SK-N-SH treated with all-trans-retinoic acid at 6 μM for 48 hours (cell line): ENCODE measurements at regions not wholly inside any gene's neighbourhood (a gene's known extent, or its start where the extent isn't known, plus 50 kb on each side); places are given as distances from the start of the nearest gene placed in this dataset.

Experiments used
- ATAC-seq: fragments of 200-7000 bp; cut with Tn5 transposase; 3 replicates; pipeline ENCODE4 v1.9.1; 2020; ENCODE audit warnings: mild to moderate bottlenecking, moderate library complexity
- ARNTL ChIP-seq: fragments of 450-650 bp; formaldehyde crosslinking; IDR thresholded peaks from 2 replicates; pipeline ENCODE4 v1.5.0; 2020; ENCODE audit warnings: low read depth, mild to moderate bottlenecking, moderate library complexity, borderline replicate concordance
- BACH2 ChIP-seq: fragments of 250-450 bp; sonication (Bioruptor Pico); IDR thresholded peaks from 2 replicates; pipeline ENCODE4 v1.9.0; 2021; ENCODE audit warnings: mild to moderate bottlenecking, borderline replicate concordance
- CSDC2 ChIP-seq: fragments of 250-450 bp; sonication (Bioruptor Pico); IDR thresholded peaks from 2 replicates; pipeline ENCODE4 v1.5.0; 2020; ENCODE audit warnings: mild to moderate bottlenecking, moderate library complexity
- ESRRG ChIP-seq: fragments of 250-450 bp; sonication (Bioruptor Pico); IDR thresholded peaks from 2 replicates; pipeline ENCODE4 v1.6.1; 2021; ENCODE audit warnings: mild to moderate bottlenecking
- GLIS3 ChIP-seq: fragments of 250-450 bp; sonication (Bioruptor Pico); IDR thresholded peaks from 2 replicates; pipeline ENCODE4 v1.5.0; 2020; ENCODE audit warnings: mild to moderate bottlenecking, moderate library complexity
- ISL1 ChIP-seq: fragments of 250-450 bp; sonication (Bioruptor Pico); IDR thresholded peaks from 2 replicates; pipeline ENCODE4 v2.1.2; 2022; ENCODE audit warnings: mild to moderate bottlenecking, moderate library complexity
- PPARA ChIP-seq: fragments of 250-450 bp; sonication (Bioruptor Pico); IDR thresholded peaks from 2 replicates; pipeline ENCODE4 v1.5.0; 2020; ENCODE audit warnings: mild to moderate bottlenecking, borderline replicate concordance
- RARB ChIP-seq: fragments of 250-450 bp; sonication (Bioruptor Pico); IDR thresholded peaks from 2 replicates; pipeline ENCODE4 v1.8.0; 2021; ENCODE audit warnings: mild to moderate bottlenecking, moderate library complexity
- SNAI2 ChIP-seq: fragments of 250-450 bp; sonication (Bioruptor Pico); IDR thresholded peaks from 2 replicates; pipeline ENCODE4 v1.5.0; 2020; ENCODE audit warnings: mild to moderate bottlenecking, moderate library complexity
- TCF4 ChIP-seq: fragments of 250-450 bp; sonication (Bioruptor Pico); IDR thresholded peaks from 2 replicates; pipeline ENCODE4 v1.8.0; 2021; ENCODE audit warnings: mild to moderate bottlenecking, moderate library complexity, borderline replicate concordance
- TOX ChIP-seq: fragments of 250-450 bp; sonication (Bioruptor Pico); IDR thresholded peaks from 2 replicates; pipeline ENCODE4 v1.8.0; 2021; ENCODE audit warnings: mild to moderate bottlenecking, moderate library complexity, borderline replicate concordance
- ZC3H10 ChIP-seq: fragments of 250-450 bp; sonication (Bioruptor Pico); IDR thresholded peaks from 2 replicates; pipeline ENCODE4 v1.5.1; 2021; ENCODE audit warnings: mild to moderate bottlenecking, moderate library complexity
- ZFP3 ChIP-seq: fragments of 250-450 bp; sonication (Bioruptor Pico); IDR thresholded peaks from 2 replicates; pipeline ENCODE4 v1.5.0; 2020; ENCODE audit warnings: mild to moderate bottlenecking, moderate library complexity
- ZFP30 ChIP-seq: fragments of 450-650 bp; formaldehyde crosslinking; IDR thresholded peaks from 2 replicates; pipeline ENCODE4 v1.5.0; 2022; ENCODE audit warnings: mild to moderate bottlenecking, moderate library complexity
- ZNF8 ChIP-seq: fragments of 450-650 bp; formaldehyde crosslinking; IDR thresholded peaks from 2 replicates; pipeline ENCODE4 v1.5.0; 2020; ENCODE audit warnings: mild to moderate bottlenecking, moderate library complexity
- TF ChIP-seq, protein P1 (sequence below): fragments of 250-450 bp; sonication (Bioruptor Pico); IDR thresholded peaks from 2 replicates; pipeline ENCODE4 v1.5.1; 2020; ENCODE audit warnings: low read depth, mild to moderate bottlenecking, moderate library complexity
- TF ChIP-seq, protein P2 (sequence below): fragments of 250-450 bp; sonication (Bioruptor Pico); IDR thresholded peaks from 2 replicates; pipeline ENCODE4 v1.8.0; 2021; ENCODE audit warnings: low read depth, mild to moderate bottlenecking, moderate library complexity, borderline replicate concordance
- TF ChIP-seq, protein P3 (sequence below): fragments of 250-450 bp; sonication (Bioruptor Pico); IDR thresholded peaks from 2 replicates; pipeline ENCODE4 v1.5.1; 2021; ENCODE audit warnings: mild to moderate bottlenecking, moderate library complexity
- TF ChIP-seq, protein P4 (sequence below): fragments of 250-450 bp; sonication (Bioruptor Pico); IDR thresholded peaks from 2 replicates; pipeline ENCODE4 v1.8.0; 2020; ENCODE audit warnings: mild to moderate bottlenecking, moderate library complexity, borderline replicate concordance
- TF ChIP-seq, protein P5 (sequence below): fragments of 250-450 bp; sonication (Bioruptor Pico); IDR thresholded peaks from 2 replicates; pipeline ENCODE4 v1.5.0; 2020; ENCODE audit warnings: mild to moderate bottlenecking, moderate library complexity

DNA sequence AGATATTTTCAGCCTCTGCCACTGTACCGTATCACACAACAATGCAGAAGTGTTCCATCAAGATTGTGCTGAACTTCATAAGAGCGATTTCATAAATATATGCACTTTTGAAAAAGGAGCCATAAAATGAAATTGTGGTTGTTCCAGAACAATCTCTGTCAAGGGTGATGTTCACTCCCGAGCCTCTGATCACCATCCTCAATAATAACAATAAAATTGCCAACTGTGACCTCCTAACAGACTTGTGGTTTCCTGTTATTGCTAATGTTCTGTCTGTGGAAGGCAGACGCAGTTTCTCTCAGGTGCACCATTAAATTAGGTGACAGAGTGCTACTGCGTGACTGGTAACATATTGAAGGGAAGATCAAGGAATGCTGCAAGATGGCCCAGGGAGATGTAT is 383.7 kb downstream of the SOCS6 start (continued):
- TF ChIP-seq, protein P1, sequence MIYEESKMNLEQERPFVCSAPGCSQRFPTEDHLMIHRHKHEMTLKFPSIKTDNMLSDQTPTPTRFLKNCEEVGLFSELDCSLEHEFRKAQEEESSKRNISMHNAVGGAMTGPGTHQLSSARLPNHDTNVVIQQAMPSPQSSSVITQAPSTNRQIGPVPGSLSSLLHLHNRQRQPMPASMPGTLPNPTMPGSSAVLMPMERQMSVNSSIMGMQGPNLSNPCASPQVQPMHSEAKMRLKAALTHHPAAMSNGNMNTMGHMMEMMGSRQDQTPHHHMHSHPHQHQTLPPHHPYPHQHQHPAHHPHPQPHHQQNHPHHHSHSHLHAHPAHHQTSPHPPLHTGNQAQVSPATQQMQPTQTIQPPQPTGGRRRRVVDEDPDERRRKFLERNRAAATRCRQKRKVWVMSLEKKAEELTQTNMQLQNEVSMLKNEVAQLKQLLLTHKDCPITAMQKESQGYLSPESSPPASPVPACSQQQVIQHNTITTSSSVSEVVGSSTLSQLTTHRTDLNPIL (CRISPR knock-in tag): no peak
- TF ChIP-seq ZFP30 (CRISPR knock-in tag) (no peak), TCF4 (CRISPR knock-in tag) (no peak)

DNA sequence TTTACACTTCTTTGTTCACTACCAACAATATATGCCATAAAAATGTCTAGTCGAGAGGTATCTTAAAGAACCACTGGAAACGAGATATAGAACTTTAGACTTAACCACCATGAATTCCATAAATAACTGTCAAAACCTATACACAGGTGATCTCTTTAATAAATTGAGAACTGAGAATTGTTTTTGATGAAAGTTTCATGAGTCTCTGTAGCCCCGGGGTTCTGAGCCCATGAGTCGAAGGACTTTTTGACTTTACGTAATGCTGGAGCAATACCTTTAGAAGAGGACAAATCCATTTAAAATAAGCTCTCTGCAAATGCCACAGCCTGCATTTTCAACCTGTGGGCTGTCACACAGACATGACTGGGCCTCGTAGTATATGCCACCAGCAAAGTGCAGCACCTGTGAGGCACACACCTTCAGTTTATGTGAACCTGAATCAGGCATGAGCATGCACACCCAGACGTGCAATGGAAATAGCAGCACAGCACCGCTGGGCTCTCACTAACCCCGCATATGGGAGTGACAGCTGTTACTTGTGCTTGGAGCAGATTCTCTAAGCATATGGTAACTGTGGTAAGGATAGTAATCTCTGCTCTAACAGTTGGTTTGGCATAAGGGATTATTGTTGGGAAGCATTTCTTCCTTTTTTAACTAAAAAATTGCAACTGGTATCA is 383.2 kb downstream of the SOCS6 start:
- no peak for ATAC-seq
- TF ChIP-seq, protein P1 (CRISPR knock-in tag): no peak
- no peak for TF ChIP-seq PPARA
- no peak for TF ChIP-seq TOX (CRISPR knock-in tag)
- no peak for TF ChIP-seq ESRRG (CRISPR knock-in tag)
- no peak for TF ChIP-seq ISL1 (CRISPR knock-in tag)
- TF ChIP-seq ZFP3: no peak

DNA sequence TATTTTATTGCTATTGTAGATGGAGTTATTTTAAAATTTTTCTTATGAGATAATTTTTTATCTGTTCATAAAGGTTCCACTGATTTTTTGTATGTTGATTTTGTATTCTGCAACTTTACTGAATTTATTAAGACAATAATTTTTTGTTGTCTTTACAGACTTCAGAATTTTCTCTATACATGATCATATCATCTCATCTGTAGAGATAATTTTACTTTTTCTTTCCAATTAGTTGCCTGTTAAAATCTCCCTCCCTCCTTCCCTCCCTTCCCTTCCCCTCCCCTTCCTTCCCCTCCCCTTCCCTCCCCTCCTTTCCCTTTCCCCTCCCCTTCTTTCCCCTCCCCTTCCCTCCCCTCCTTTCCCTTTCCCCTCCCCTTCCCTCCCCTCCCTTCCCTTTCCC is 378.1 kb downstream of the SOCS6 start:
- TF ChIP-seq CSDC2 (no peak), ISL1 (CRISPR knock-in tag) (no peak), BACH2 (CRISPR knock-in tag) (no peak), TOX (CRISPR knock-in tag) (no peak)
- TF ChIP-seq, protein P2, sequence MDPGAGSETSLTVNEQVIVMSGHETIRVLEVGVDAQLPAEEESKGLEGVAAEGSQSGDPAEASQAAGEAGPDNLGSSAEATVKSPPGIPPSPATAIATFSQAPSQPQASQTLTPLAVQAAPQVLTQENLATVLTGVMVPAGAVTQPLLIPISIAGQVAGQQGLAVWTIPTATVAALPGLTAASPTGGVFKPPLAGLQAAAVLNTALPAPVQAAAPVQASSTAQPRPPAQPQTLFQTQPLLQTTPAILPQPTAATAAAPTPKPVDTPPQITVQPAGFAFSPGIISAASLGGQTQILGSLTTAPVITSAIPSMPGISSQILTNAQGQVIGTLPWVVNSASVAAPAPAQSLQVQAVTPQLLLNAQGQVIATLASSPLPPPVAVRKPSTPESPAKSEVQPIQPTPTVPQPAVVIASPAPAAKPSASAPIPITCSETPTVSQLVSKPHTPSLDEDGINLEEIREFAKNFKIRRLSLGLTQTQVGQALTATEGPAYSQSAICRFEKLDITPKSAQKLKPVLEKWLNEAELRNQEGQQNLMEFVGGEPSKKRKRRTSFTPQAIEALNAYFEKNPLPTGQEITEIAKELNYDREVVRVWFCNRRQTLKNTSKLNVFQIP: no peak
- TF ChIP-seq, protein P3, sequence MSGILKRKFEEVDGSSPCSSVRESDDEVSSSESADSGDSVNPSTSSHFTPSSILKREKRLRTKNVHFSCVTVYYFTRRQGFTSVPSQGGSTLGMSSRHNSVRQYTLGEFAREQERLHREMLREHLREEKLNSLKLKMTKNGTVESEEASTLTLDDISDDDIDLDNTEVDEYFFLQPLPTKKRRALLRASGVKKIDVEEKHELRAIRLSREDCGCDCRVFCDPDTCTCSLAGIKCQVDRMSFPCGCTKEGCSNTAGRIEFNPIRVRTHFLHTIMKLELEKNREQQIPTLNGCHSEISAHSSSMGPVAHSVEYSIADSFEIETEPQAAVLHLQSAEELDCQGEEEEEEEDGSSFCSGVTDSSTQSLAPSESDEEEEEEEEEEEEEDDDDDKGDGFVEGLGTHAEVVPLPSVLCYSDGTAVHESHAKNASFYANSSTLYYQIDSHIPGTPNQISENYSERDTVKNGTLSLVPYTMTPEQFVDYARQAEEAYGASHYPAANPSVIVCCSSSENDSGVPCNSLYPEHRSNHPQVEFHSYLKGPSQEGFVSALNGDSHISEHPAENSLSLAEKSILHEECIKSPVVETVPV (CRISPR knock-in tag): no peak
- ATAC-seq: no peak

DNA sequence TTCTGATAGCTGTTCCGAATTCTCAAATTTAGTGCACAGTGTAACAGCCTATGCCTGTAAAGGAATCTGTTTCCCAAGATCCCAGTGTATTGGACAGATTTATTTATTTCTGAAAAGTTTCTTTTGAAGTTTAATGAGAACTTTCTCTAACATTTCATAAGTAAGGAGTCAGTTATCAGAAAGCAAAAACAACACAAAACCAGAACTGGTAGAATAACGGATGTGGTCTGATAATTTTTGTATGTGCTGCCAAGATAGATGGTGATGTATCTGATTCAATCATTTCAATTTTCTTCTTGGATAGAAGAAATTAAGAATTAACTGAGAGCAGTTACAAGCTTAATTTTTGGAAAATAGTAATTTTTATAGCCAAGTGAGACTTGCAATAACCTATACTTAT is 374.3 kb downstream of the SOCS6 start:
- no peak for ATAC-seq
- TF ChIP-seq SNAI2 (CRISPR knock-in tag) (no peak), ZNF8 (no peak), ZFP3 (no peak), ZC3H10 (CRISPR knock-in tag) (no peak)
- TF ChIP-seq, protein P4, sequence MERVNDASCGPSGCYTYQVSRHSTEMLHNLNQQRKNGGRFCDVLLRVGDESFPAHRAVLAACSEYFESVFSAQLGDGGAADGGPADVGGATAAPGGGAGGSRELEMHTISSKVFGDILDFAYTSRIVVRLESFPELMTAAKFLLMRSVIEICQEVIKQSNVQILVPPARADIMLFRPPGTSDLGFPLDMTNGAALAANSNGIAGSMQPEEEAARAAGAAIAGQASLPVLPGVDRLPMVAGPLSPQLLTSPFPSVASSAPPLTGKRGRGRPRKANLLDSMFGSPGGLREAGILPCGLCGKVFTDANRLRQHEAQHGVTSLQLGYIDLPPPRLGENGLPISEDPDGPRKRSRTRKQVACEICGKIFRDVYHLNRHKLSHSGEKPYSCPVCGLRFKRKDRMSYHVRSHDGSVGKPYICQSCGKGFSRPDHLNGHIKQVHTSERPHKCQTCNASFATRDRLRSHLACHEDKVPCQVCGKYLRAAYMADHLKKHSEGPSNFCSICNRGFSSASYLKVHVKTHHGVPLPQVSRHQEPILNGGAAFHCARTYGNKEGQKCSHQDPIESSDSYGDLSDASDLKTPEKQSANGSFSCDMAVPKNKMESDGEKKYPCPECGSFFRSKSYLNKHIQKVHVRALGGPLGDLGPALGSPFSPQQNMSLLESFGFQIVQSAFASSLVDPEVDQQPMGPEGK (CRISPR knock-in tag): no peak

DNA sequence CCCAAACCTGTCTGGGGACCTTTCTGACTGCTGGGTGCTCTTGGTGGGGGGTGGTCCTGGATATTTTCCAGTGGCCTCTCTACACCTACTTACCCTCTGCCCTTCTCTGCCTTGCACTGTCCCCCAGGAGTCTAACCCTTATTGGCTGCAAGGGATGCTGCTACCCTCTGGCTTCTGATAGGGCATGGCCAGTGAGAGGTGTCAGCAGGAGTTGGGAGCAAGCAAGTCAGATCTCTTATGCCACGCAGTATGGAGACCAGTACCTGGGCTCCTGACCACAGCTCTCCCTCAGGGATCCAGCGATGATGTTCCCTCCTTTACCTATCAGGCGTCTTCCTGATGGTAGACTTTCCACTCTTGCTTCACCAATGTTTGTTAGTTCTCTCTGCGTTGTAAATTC is 373.7 kb downstream of the SOCS6 start:
- TF ChIP-seq BACH2 (CRISPR knock-in tag): no peak
- TF ChIP-seq ZC3H10 (CRISPR knock-in tag): no peak
- no peak for TF ChIP-seq RARB (CRISPR knock-in tag)
- no peak for TF ChIP-seq ISL1 (CRISPR knock-in tag)
- no peak for TF ChIP-seq SNAI2 (CRISPR knock-in tag)
- TF ChIP-seq, protein P2: no peak
- TF ChIP-seq, protein P5, sequence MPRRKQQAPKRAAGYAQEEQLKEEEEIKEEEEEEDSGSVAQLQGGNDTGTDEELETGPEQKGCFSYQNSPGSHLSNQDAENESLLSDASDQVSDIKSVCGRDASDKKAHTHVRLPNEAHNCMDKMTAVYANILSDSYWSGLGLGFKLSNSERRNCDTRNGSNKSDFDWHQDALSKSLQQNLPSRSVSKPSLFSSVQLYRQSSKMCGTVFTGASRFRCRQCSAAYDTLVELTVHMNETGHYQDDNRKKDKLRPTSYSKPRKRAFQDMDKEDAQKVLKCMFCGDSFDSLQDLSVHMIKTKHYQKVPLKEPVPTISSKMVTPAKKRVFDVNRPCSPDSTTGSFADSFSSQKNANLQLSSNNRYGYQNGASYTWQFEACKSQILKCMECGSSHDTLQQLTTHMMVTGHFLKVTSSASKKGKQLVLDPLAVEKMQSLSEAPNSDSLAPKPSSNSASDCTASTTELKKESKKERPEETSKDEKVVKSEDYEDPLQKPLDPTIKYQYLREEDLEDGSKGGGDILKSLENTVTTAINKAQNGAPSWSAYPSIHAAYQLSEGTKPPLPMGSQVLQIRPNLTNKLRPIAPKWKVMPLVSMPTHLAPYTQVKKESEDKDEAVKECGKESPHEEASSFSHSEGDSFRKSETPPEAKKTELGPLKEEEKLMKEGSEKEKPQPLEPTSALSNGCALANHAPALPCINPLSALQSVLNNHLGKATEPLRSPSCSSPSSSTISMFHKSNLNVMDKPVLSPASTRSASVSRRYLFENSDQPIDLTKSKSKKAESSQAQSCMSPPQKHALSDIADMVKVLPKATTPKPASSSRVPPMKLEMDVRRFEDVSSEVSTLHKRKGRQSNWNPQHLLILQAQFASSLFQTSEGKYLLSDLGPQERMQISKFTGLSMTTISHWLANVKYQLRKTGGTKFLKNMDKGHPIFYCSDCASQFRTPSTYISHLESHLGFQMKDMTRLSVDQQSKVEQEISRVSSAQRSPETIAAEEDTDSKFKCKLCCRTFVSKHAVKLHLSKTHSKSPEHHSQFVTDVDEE (CRISPR knock-in tag): no peak
- TF ChIP-seq, protein P3 (CRISPR knock-in tag): no peak
- TF ChIP-seq CSDC2: no peak
- TF ChIP-seq ARNTL: no peak
- TF ChIP-seq TCF4 (CRISPR knock-in tag): no peak
- TF ChIP-seq GLIS3 (CRISPR knock-in tag): no peak
- no peak for ATAC-seq
